Ovary (tissue), 7 donors: ENCODE measurements at regions not wholly inside any gene's neighbourhood (a gene's known extent, or its start where the extent isn't known, plus 50 kb on each side); places are given as distances from the start of the nearest gene placed in this dataset.
"Not testable (repeated sequence)": the region's sequence is repeated elsewhere in the genome, so short reads cannot be mapped to it uniquely, and the experiment has no call there.

Experiments used
- DNase-seq, 5 donors: peaks; one replicate each; pipeline ENCODE4 v3.0.0-alpha.2; 2019 to 2020
- H3K27ac ChIP-seq, 2 donors: fragments of 200-600 bp; one replicate each; pipeline versions ENCODE4 v1.5.1 to v1.8.0; 2019 to 2022
- H3K27me3 ChIP-seq: fragments of 200-600 bp; one replicate; pipeline ENCODE4 v1.8.0; 2022
- H3K36me3 ChIP-seq: fragments of 200-600 bp; sonication (generic); one replicate; pipeline ENCODE4 v1.5.1; 2019
- H3K4me1 ChIP-seq: one replicate; pipeline ENCODE4 v1.8.1; 2013; ENCODE audit warnings: mild to moderate bottlenecking, moderate library complexity; ENCODE audit not compliant: insufficient read depth
- H3K4me3 ChIP-seq: fragments of 200-600 bp; sonication (generic); one replicate; pipeline ENCODE4 v1.5.1; 2017
- H3K9me3 ChIP-seq, 2 donors: fragments of 200-600 bp in 1 of 2; sonication (generic) in 1 of 2; one replicate each; pipeline versions ENCODE4 v1.5.1 to v1.8.1; 2013 to 2019; ENCODE audit warnings: mild to moderate bottlenecking in 1 of 2, moderate library complexity in 1 of 2
- CTCF ChIP-seq, 3 donors: fragments of 450-650 bp in 2 of 3; fragments of 200-600 bp in 1 of 3; IDR thresholded peaks; one replicate each; pipeline versions ENCODE4 v1.5.1 to v1.8.0; 2016 to 2022; ENCODE audit warnings: antibody characterized with exemption in 3 of 3, mild to moderate bottlenecking in 1 of 3
- EP300 ChIP-seq: sonication (generic); formaldehyde crosslinking; IDR thresholded peaks from one replicate; pipeline ENCODE4 v1.6.1; 2017; ENCODE audit warnings: antibody characterized with exemption
- POLR2A ChIP-seq: fragments of 450-650 bp; IDR thresholded peaks from one replicate; pipeline ENCODE4 v1.6.1; 2017; ENCODE audit warnings: antibody characterized with exemption, mild to moderate bottlenecking, moderate library complexity
- WGBS, 3 donors: extraction: QIAGEN DNeasy Blood & Tissue Kit in 1 of 3; methylation state at CpG; one replicate each; pipeline versions ENCODE4 v1.1.5 to v1.1.7; 2013 to 2017; 5-methylcytosine and 5-hydroxymethylcytosine counted together
- intact Hi-C, 4 donors: fragments of 100-400 bp; cut with DNase I; formaldehyde crosslinking; loops; one replicate each; pipeline versions ENCODE4 v1.11.0 to v1.15.1; 2022 to 2023
- donor health status: DM: no; HTN: no; CAD: no; lungs with moderate emphysema.
- donor health status: DM: no; HTN: no; CAD: no.
- donor health status: Bipolar disorder and iron deficiency.
- donor health status: DM: no; HTN: no; CAD: no.
- donor health status: DM: yes; HTN: yes; CAD: no.

DNA sequence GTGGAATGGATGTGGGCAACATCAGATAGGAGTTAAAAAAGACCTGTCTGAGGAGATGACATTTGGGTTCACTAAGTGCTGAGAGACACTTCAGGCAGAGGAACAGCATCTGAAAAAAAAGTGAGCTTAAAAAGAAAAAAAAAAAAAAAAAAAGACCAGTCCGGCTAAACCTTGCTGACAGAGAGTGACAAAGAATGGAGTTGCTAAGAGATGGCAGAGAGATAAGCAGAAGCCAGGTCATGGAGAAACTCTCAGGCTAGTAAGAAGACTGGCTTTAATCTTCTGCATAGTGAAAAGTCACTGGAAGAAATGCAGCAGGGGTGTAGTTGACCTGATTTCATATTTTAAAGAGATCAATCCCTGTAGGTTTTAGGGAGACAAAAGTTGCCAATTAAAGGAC lies 711.1 kb upstream of the SEMA3D start:
- Histone ChIP-seq H3K9me3 (no peaks in the 10 kb centered on the region), H3K4me3 (no peak overlapping the region), H3K36me3 (no peaks in the 10 kb centered on the region), H3K4me1 (no peaks in the 10 kb centered on the region), H3K27me3 (no peaks in the 10 kb centered on the region), H3K27ac (no peak overlapping the region)
- TF ChIP-seq POLR2A (no peak), CTCF (IDR thresholded peaks at IDR 0.05) (no peak), EP300 (no peak)
- no peak for DNase-seq
- intact Hi-C loops, result no loop called here
- WGBS, 3 donors, result 54 to 60% (median 56%) methylated on average over 1 of the region's 1 CpG

GRCh38 chr7:85896531-85896930 lies 709.7 kb upstream of the SEMA3D start:
- Histone ChIP-seq H3K9me3 (no peaks in the 10 kb centered on the region), H3K4me1 (no peaks in the 10 kb centered on the region), H3K27me3 (no peaks in the 10 kb centered on the region), H3K27ac (no peak overlapping the region), H3K36me3 (no peaks in the 10 kb centered on the region), H3K4me3 (no peak overlapping the region)
- TF ChIP-seq POLR2A (no peak), CTCF (IDR thresholded peaks at IDR 0.05) (no peak), EP300 (no peak)
- intact Hi-C loops, result no loop called here
- no peak for DNase-seq

DNA sequence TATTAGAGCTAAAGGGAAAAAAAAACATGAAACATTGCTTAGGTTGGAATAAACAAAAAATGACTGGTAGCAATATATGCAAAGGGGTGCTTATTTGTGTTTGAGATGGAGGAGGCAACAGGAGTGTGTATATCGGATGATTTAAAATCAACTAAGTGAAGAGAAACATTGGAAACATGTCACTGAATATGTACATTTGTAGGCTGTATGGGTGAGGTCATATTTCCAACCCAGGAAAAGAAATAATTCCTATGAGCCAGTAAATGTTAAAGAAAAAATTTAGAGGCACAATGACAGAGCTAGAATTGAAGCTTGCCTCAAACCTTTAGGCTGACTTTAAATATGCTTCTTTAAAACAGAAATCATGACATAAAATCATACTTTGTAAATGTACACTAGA lies 709.0 kb upstream of the SEMA3D start:
- H3K27ac ChIP-seq, result no peak overlapping the region
- DNase-seq, result no peak
- H3K27me3 ChIP-seq, result no peaks in the 10 kb centered on the region
- no peak overlapping the region for H3K4me3 ChIP-seq
- intact Hi-C loops, result no loop called here
- no peaks in the 10 kb centered on the region for H3K36me3 ChIP-seq
- WGBS, 3 donors, result 71 to 80% (median 74%) methylated on average over 1 of the region's 1 CpG
- H3K4me1 ChIP-seq, result no peaks in the 10 kb centered on the region
- no peaks in the 10 kb centered on the region for H3K9me3 ChIP-seq
- no peak for TF ChIP-seq EP300
- TF ChIP-seq POLR2A, result no peak
- TF ChIP-seq CTCF (IDR thresholded peaks at IDR 0.05), result no peak

DNA sequence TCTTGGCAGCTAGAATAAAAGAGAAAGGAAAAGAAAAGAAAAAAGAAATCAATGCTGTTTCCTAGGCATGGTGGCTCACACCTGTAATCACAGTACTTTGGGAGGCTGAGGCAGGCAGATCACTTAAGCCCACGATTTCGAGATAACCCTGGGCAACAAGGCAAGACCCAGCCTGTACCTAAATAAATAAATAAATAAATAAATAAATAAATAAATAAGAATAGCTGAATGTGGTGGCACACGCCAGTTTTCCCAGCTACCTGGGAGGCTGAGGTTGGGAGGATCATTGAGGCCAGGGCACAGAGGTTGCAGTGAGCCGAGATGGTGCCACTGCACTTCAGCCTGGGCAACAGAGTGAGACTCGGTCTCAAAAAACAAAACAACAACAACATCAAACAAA lies 705.0 kb upstream of the SEMA3D start:
- WGBS, 3 donors, result 82 to 89% (median 87%) methylated on average over 5 of the region's 5 CpGs
- H3K4me3 ChIP-seq, intact Hi-C loops, H3K27ac ChIP-seq, H3K27me3 ChIP-seq, H3K36me3 ChIP-seq, H3K4me1 ChIP-seq, DNase-seq, H3K9me3 ChIP-seq: not testable (repeated sequence)

DNA sequence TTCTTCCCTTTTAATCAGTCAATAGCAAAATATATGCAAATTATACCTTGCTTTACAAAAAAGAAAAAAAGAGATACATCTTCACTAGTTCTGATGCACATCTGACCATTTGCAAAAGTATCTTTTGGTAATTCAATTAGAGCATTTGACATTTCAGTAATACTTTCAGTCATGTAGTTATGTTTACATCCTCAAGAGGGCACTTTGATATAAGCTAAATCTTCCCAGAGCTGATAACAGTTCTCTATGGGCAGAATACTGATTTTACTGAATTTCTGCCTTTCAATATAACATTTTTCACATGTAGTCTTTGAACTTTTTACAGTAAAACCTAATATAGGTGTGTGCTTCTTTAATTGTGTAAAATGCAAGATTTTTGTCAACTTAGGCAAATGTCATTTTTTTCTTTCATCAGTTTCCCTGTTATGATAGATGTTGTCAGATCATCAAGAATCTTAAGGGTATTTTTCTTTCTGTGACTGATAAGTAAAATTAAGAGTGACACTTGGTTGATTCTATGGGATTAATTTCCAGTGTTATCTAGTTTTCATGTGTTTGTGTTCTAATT lies 703.5 kb upstream of the SEMA3D start:
- H3K27me3 ChIP-seq, result no peaks in the 10 kb centered on the region
- no peak overlapping the region for H3K27ac ChIP-seq
- intact Hi-C loops, result no loop called here
- TF ChIP-seq CTCF (IDR thresholded peaks at IDR 0.05), result no peak
- TF ChIP-seq EP300, result no peak
- TF ChIP-seq POLR2A, result no peak
- H3K36me3 ChIP-seq, result no peaks in the 10 kb centered on the region
- H3K4me1 ChIP-seq, result no peaks in the 10 kb centered on the region
- H3K9me3 ChIP-seq, result no peaks in the 10 kb centered on the region
- DNase-seq, result no peak
- H3K4me3 ChIP-seq, result no peak overlapping the region
